ENCODE measurements at regions not wholly inside any gene's neighbourhood (a gene's known extent, or its start where the extent isn't known, plus 50 kb on each side); places are given as distances from the start of the nearest gene placed in this dataset.
"Not testable (repeated sequence)": the region's sequence is repeated elsewhere in the genome, so short reads cannot be mapped to it uniquely, and the experiment has no call there.

DNA sequence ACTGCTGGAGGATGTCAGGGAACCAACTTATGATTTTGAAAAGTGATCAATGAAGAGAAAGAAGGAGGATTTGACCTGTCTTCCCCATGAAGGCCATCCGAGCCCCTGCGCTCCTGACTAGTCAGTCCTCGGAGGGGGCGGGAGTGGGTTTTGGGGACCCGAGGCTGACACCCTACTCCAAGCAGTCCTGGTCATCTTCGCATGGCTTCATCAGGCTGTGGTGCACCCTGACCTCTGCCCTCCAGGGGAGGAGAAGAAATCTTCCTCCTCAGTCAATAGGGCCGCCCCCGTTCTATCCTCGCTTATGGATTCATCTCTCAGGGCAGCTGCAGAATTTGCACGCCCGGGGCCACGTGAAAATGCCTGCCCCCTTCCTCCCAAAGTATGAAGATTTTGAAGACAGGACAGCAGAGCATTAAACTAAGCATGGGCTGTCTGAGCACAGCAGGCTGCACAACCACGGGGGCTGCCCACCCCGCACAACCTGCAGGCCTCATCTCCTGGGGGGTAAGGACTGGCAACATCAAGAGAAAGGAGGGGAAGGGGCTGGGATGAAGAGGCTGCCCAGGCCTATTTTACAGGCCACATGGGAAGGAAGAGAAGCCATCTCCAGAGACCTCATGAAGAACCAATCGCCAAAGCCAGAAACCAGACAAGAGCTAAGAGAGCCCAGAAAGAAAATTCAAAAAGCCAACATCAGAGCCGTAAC, 138.1 kb upstream of the PHACTR3 start:
- DNase-seq, result no peak

DNA sequence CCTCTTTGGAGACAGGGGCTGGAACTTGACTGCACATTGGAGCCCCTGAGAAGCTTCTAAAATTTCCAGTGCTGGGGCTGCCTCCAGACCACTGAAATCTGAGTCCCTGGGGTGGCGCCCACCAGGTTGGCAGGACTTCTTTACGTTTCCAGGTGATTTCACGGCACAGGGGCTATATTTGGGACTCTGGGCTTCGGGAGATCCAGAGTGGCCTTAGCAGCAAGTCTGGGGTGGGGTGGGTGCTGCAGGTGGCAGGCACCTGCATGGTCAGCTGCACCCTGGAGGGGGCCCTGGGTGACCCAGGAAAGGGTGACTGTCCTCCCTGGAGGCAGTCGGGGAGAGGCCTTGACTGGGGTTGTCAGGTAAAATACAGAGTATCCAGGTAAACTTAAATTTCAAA, 135.5 kb upstream of the PHACTR3 start:
- DNase-seq, result no peak

DNA sequence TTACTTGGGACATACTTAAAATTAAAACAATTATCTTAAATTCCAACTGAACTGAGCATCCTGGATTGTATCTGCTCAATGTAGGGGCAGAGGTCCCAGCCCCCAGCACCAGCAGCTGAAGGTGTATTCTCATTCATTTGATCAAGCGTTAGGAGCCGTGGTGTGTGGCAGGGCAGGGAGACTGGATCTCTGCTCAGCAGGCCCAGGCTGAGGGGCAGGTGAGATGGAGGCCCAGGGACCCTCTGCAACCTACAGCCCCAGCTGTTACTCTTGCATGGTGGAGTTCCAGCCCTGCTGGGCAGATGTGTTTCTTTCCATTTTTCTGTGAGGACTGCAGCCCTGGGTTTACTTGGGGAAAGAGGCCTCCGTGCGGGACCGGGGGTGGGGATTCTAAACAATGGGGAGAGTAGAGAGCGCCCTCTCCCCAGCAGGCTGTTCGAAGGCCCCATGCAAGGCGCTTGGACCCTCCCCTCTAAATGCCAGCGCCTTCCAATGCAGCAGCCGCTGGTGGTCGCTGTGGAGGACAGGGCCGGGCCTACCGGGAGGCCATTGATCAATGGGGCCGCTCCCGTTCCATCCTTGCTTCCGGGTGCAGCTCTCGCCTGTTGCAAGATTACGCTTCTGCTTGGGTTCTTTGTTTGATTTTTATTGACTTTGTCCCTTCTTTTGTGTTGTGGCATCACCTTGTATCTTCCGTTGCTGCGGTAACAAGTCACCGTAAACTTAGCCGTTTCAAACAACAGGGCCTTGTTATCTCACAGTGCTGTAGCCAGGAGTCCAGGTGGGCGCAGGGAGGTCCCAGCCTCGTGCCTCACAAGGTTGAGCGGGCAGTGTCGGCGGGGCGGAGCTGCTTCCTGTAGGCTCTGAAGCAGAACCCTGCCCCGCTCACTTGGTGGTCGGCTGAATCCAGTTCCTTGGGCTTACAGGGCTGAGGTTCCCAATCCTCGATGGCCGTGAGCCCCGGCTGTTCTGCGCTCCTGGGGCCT, 134.8 kb upstream of the PHACTR3 start:
- DNase-seq, result no peak

DNA sequence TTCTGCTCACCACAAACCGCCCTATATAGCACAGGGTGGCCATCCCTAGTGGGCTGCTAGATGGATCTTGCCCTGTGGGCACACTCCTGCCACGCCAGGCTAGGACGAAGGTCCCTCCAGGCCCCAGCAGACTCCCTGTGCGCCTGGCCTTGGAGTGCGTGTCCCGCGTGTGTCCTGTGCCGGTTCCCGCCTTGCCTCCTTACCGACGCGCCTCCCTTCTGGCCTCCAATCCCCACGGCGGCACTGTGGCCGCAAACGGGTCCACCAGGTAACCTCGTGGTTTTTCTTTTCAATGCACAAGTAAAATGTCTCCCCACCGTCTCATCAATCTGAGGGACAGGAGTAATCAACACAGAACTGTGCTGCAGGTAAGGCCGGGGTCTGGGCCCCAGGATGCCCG, 133.8 kb upstream of the PHACTR3 start:
- DNase-seq, result no peak

DNA sequence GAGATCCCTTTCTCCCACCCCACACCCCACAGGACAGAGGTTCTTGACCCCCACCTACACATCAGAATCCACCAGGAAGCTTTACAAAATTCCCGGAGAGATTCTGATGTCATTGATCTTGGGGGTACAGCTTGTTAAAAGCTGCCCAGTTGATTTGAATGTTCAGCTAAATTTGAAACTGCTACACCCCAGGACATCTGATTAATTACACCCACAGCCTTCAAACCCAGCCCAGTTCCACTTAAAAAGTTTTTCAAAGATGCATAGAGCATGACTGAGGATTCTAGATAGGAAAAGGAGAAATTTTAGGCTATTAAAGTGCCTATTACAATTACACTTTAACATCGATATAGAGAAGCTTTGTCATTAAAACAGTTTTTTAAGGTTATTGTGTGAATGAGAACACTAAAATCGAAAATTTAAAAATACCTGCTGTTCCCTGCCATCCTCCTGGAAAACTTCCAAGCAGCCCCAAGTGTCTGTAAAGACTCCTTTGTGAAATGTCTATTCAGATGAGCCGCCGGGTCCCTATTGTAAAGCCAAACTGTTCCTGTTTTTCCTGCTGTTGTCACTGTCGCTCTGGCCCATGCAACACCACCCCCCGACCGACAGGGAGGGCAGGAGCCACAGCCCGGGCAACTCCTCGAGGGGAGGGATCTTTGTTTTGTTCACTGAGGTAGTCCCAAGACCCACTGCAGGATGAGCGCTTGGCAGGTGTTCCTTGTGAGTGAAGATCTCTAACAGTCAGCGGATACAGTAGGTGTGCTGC, 132.5 kb upstream of the PHACTR3 start:
- DNase-seq, result no peak

DNA sequence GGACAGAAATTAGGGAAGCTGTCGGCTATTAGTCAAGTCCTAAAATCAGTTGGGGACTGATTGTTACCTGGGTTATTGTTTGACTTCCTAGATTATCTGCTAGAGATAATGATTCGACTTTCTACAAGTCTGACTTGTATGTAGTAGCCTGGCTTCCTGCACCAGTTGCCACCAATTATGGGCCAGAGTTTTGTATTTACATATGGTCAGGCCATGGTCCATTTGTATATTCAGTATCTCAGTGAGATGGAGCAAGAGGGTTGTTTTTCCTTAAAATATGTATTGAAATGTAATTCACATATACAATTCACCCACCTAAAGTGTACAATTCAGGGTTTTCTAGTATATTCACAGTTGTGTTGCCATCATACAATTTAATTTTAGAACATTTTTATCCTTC, 130.6 kb upstream of the PHACTR3 start:
- no peak for DNase-seq

DNA sequence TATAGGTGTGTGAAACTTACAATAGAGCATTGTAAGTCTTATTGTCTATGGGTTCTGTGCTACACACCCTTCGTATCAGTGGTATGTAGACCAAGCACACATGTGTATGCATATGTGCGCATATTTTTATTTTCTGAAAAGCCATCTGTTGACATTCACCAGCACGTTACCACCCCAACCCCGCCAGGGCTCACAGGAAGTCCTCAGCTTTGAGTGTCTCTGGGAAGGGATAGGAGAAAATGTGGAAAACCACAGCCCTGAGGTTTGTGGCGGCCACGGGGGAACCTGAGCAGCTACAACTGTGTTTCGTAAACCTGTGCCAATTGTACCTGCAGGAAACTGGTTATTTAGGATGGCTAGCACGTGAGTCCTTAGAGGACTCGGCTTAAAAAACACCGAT, 123.3 kb upstream of the PHACTR3 start:
- DNase-seq, result no peak

DNA sequence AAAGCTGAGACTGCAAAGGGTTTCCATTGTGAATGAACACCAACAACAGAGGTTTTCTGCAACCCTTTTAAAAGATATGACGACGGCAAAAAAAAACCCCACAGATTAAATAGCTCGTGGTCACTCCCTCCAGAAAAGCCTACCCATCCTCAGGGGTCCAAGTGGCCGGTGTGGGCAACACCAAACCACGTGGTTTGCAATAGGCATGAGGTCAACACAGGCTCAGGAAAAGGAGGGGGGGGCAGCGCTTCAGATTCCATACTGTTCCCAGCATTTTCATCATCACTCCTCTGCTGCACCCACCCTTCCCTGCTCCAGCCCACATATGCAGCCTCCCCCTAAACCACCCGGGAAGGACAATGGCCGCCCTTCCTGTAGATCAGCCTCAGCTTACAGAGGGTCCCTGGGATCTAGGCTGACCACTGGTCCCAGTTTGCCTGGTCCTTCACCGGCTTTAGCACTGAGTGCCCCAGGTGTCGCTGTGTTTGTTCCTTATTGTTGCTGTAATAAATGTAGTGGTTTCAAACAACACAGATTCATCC, 122.8 kb upstream of the PHACTR3 start:
- DNase-seq, result no peak

DNA sequence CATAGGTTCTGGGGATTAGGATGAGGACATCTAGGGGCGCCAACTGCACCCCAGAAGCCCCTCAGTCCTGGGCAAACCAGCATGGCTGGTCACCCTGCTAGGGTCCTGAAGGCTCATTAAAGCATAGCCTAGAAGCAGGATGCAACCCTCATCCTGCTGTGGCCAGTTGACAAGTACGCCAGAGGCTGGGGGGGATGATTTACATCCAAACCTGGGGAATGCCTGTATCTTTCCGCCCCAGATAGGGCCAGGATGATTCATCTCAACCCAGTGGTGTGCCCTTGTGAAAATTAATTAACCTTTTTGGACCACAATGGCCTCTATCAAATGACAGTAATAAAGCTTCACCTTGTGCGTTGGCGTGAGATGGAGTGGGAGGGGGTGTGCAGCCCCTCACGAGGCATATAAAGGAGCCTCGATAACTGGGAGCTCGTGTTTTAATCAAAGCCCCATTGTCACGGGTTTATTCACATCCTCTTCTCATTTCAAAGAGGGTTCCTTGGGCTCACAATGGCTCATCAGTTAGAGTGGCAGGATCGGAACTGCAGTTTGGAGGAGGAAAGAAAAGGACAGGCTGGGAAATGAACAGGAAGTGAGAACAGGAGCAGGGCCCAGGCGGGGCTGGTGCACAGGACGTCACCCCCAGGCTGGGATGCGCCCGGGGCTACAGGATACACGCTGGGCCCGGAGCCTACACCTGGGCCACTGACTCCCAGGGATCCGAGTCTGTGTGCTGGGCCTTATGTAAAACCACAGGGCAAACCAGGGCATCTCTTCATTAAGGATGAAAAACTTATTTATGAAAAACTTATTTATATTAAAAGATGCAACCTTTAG, 121.8 kb upstream of the PHACTR3 start:
- no peak for DNase-seq

DNA sequence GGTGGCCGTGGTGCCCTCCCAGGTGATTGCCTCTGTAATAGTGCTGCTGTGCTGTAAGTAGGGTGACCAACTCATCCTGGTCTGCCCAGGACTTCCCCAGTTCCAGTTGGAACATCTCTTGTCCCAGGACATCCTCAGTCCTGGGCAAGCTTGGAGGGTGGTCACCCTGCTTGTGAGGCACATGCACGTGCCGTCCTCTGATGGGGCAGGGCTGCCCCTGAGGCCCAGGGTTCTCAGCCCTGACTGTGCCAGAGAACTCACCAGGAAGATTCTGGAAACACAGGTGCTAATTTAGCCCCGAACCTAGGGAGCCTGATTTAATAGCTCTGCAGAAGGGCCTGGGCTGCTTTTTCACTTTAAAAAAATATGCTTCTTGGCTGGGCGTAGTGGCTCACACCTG, 120.9 kb upstream of the PHACTR3 start:
- DNase-seq, result no peak

DNA sequence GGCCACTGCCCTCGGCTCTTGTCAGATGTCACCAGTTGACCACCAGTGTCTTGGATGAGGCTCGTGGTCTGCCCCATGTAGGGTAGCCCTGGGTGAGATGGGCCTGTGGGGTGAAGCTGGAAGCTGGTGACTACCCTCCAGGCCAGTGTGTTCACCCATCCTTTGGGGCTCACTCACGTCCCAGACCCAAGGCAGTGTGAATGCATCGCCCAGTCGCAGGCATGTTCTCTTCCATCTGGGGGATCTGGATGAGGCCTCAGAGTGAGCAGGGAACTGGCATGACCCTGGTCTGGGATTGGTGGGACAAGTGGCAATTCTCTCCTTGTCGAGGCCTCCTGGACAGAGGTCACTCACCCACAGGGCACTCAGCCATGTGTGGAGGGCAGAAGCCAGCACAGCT, 120.1 kb upstream of the PHACTR3 start:
- DNase-seq, result no peak

DNA sequence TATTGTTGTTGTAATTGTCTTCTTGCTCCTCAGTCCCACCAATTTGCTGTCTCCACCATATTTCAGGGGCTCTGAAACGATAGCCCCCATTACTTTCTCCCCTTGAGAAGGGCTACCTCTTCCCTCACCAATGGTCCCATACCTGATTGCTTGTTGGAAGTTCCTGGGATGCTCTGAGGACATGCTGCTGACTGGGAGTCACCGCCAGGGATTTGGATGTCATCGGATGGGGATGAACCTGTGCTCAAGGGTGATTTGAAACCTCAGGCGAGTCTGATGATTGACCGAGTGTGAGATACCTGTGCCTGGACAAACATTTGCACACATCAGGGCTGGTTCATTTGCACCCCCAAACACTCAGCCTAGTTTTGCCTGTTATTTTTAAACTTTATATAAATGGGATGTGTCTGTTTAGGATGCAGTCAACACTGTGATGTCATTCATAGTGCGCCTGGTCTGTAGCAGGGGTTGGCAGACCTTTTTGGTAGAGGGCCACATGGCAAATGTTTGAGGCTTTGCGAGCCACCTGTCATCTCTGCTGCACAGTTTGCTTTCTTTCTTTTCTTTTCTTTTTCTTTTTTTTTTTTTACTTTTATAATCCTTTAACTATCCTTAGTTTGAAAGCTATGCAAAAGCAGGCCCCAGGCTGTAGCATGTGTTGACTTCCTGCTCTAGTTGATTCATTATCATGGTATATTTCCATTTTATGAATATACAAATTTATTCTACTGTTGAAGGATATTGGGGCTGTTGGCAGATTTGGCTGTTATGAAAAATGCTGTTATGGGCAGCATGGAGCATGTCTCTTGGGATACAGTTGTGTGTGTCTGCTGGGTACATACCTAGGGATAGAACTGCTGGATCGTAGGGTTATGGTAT, 118.5 kb upstream of the PHACTR3 start:
- no peak for DNase-seq

DNA sequence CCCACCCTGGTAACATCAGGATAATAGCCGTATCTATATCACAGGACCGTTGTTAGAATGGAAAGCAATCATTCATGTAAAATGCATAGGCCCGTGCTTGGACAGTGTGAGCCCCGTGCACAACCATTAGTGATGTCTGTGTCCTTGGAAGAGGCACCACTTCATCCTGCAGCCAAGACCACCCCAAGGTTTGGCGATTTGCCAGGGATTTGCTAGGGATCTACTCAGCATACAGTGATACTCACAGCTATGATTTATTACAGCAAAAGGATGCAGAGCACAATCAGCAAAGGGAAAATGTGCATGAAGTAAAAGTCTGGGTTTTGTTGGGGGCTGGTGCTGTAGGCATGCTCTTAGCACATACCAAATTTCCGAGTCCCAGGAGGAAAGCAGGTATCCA, 115.9 kb upstream of the PHACTR3 start:
- DNase-seq, result not testable (repeated sequence)

DNA sequence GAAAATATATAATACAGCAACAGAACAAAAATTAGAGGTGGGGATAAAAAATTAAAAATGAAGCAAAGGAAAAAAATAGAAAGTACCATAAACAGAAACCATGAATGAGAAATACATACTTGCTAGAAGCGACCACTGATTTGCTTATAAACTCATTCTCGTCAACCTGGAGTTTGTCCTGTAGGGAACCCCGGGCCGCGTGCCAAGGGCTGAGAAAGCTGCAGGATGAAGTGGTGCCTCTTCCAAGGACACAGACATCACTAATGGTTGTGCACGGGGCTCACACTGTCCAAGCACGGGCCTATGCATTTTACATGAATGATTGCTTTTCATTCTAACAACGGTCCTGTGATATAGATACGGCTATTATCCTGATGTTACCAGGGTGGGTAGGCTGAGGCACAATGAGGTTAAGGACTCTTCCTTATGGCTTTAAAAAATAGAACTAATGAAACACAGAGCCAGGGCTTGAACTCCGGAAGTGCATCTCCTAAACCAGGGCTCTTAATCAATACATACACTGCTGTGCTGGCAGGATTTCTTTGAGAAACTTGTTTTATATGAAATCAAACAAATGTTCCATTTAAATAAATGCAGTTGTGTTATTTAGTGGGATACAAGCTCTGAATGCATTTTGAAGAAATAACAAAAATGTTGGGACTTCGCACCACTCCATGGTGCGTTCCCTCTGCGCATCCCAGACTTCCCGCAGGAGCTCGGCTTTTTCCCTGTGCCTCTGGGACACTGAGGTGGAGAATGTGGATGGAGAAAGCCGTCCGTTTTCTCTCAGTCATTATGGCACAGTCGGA, 113.9 kb upstream of the PHACTR3 start:
- DNase-seq, result not testable (repeated sequence)

DNA sequence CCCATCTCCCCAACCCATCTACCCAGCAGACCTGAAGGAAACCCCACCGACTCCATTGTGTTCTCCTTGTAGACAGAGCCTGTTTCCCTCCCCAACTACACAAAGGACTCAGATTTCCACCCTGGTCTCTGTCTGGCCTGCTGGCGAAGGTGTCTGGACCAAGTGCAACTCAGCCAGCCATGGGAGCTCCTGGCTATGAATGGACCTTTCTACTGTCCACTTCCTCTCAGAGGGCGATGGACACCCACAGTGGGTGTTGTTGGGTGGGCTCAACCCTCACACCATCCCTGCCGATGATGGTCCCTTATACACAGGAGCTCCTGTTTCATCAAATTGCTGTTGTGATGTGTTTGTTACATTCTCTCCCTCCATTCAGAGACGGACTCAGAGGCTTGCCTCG, 112.5 kb upstream of the PHACTR3 start:
- DNase-seq, result no peak

DNA sequence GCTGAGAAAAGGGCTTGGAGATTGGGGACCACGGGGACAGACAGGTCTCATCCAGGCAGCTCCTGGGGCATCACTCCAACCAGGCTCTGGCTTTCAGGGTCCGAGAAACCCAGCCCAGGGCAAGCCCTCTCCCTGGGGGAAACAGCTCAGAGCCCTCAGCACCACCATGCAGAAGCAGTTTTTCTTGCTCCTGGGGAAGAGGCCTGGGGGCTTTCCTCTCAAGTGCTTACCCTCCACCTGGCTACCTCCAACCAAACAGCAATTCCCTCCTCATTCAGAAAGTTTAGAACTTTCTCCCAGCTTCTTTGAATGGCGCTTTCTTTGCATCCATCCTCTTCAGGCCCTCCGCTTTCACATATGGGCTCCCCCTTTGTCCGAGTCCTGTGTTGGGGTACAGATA, 110.4 kb upstream of the PHACTR3 start:
- no peak for DNase-seq

DNA sequence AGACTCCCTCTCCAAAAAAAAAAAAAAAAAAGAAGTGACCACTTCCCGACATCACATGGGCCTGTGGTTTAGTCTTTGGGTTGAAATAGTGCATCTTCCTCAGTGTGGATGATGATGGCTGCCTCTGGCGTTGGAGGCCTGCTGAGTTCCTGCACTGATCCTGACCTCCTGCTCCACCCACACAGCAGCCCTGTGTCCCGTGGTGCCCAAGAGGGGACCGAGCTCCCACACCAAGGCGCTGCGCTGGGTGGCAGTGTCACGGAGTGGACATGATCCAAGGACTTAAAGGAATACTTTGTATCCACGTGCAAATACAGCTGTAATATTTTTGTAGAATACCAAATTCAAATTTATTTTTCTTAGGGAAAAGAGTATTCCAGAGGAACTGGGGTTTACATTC, 109.2 kb upstream of the PHACTR3 start:
- no peak for DNase-seq

DNA sequence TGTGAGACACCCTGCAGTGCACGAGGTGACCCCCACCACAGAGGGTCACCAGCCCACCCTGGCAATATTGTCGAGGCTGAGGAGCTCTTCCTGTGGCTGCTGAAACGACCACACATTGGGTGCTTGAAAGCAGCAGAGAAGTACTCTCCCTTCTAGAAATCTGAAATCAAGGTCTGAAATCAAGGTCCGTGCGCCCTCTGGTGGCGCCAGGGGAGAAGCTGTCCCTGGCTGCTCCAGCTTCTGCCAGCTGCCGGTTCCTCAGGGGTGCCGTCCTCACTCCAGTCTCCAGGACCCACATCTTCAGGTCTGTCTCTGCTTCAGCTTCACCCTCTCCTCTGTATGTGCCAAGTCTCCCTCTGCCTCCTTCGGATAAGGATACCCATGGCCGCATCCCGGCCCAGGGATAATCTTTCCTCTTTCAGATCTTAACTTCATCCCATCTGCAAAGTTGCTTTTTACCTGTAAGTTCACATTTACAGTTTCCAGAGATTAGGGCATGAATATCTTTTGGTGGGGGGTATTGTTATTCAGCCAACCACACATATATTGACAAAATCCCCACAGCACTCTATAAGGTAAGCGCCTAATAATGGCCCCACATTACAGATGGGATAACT, 108.3 kb upstream of the PHACTR3 start:
- DNase-seq, result peak; percentile 75

DNA sequence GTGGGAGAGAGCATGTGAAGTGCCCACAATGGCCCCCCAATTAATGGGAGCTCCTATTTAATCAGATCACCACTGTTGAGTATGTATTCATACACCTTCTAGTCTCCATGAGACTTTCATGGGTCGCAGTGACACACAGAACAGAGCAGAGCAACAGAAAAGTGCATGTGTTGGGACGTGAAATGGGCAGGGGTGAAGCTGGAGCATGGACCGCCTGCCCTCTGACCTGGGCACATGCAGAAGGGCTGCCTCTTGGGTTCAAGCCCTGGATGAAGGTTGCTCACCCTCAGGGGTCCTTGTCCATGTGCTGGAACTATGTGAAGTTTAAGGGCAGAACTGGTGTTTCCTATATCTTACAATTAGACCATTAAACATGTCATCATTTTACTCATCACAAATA, 106.0 kb upstream of the PHACTR3 start:
- no peak for DNase-seq

DNA sequence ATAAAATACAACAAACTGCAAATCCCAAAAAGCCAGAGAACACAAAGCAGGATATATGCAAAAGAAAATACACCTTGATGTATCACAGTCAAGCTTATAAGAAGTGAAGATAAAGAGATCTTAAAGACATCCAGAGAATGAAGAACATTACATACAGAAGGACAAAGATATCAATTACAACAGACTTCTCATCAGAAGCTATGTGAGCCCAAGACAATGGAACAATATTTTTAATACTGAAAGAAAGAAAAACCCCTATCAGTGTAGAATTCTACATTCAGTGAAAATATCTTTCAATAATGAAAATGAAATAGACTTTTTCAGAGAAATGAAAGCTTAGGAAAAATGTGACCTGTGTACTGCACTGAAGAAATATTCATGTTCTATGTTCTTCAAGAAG, 104.5 kb upstream of the PHACTR3 start:
- DNase-seq, result no peak
